Upper lobe of left lung (tissue), 6 donors: ENCODE measurements at regions not wholly inside any gene's neighbourhood (a gene's known extent, or its start where the extent isn't known, plus 50 kb on each side); places are given as distances from the start of the nearest gene placed in this dataset.

Experiments used
- ATAC-seq, 2 donors: fragments of 200-7000 bp; cut with Tn5 transposase; one replicate each; pipeline ENCODE4 v1.9.1; 2022; ENCODE audit warnings: mild to moderate bottlenecking in 2 of 2, moderate library complexity in 2 of 2; ENCODE audit not compliant: low FRiP score in 2 of 2
- DNase-seq, 2 donors: peaks; one replicate each; pipeline ENCODE4 v3.0.0-alpha.2; 2019 to 2020
- H3K27ac ChIP-seq, 4 donors: fragments of 200-600 bp; sonication (generic); one replicate each; pipeline ENCODE4 v1.5.1; 2016 to 2019
- H3K27me3 ChIP-seq, 4 donors: fragments of 200-600 bp; sonication (generic); one replicate each; pipeline ENCODE4 v1.5.1; 2017 to 2019
- H3K36me3 ChIP-seq, 4 donors: fragments of 200-600 bp; sonication (generic); one replicate each; pipeline ENCODE4 v1.5.1; 2016 to 2019
- H3K4me1 ChIP-seq, 4 donors: fragments of 200-600 bp; sonication (generic); one replicate each; pipeline ENCODE4 v1.5.1; 2018 to 2019
- H3K4me3 ChIP-seq, 4 donors: fragments of 200-600 bp; sonication (generic); one replicate each; pipeline ENCODE4 v1.5.1; 2017 to 2019; ENCODE audit warnings: mild to moderate bottlenecking in 2 of 4, moderate library complexity in 1 of 4
- H3K9me3 ChIP-seq, 4 donors: fragments of 200-600 bp; sonication (generic); one replicate each; pipeline ENCODE4 v1.5.1; 2018 to 2019
- CTCF ChIP-seq, 6 experiments: fragments of 450-650 bp in 4 of 6; fragments of 200-600 bp in 2 of 6; sonication (generic) in 2 of 6; IDR thresholded peaks; one replicate each; pipeline ENCODE4 v1.5.1; 2016 to 2019; ENCODE audit warnings: antibody characterized with exemption in 6 of 6
- EP300 ChIP-seq, 4 donors: sonication (generic); formaldehyde crosslinking; IDR thresholded peaks; one replicate each; pipeline ENCODE4 v1.5.1; 2017; ENCODE audit warnings: antibody characterized with exemption in 4 of 4, control low read depth in 2 of 4
- POLR2A ChIP-seq, 4 donors: fragments of 450-650 bp; IDR thresholded peaks; one replicate each; pipeline ENCODE4 v1.5.1; 2016 to 2017; ENCODE audit warnings: antibody characterized with exemption in 4 of 4, mild to moderate bottlenecking in 2 of 4
- POLR2AphosphoS5 ChIP-seq, 2 donors: sonication (generic); formaldehyde crosslinking; IDR thresholded peaks; one replicate each; pipeline ENCODE4 v1.5.1; 2017; ENCODE audit warnings: antibody characterized with exemption in 2 of 2
- WGBS, 2 donors: methylation state at CpG; one replicate each; pipeline ENCODE4 v1.1.5; 2017 to 2018; 5-methylcytosine and 5-hydroxymethylcytosine counted together
- donor health status: DM: no; HTN: no; CAD: no; lungs with moderate emphysema.
- donor health status: DM: no; HTN: yes; CAD: no; lungs with severe emphysema.

GRCh38 chr9:78778861-78779374, 482.0 kb downstream of the PSAT1 start:
- WGBS, 2 donors, result 52 to 65% methylated on average over 4 of the region's 4 CpGs
- ATAC-seq (no peak), DNase-seq (no peak)
- H3K27ac ChIP-seq, result no peak overlapping the region
- TF ChIP-seq CTCF (IDR thresholded peaks at IDR 0.05) (no peak), POLR2A (IDR thresholded peaks at IDR 0.05) (no peak), EP300 (IDR thresholded peaks at IDR 0.05) (no peak), POLR2AphosphoS5 (IDR thresholded peaks at IDR 0.05) (no peak)
- no peaks in the 10 kb centered on the region for H3K4me1 ChIP-seq
- no peaks in the 10 kb centered on the region for H3K9me3 ChIP-seq
- H3K4me3 ChIP-seq, result no peak overlapping the region
- H3K27me3 ChIP-seq, result no peaks in the 10 kb centered on the region
- no peaks in the 10 kb centered on the region for H3K36me3 ChIP-seq

- DNase-seq, result no peak
- no peaks in the 10 kb centered on the region for H3K9me3 ChIP-seq
- H3K36me3 ChIP-seq, result no peaks in the 10 kb centered on the region
- WGBS, 2 donors, result 94 to 95% methylated on average over 4 of the region's 4 CpGs
- H3K4me3 ChIP-seq, result no peak overlapping the region
- no peaks in the 10 kb centered on the region for H3K27me3 ChIP-seq
- no peak overlapping the region for H3K27ac ChIP-seq
- H3K4me1 ChIP-seq, result no peaks in the 10 kb centered on the region
- ATAC-seq, result no peak
- TF ChIP-seq POLR2A (IDR thresholded peaks at IDR 0.05), result no peak
- no peak for TF ChIP-seq CTCF (IDR thresholded peaks at IDR 0.05)
- no peak for TF ChIP-seq EP300 (IDR thresholded peaks at IDR 0.05)
- no peak for TF ChIP-seq POLR2AphosphoS5 (IDR thresholded peaks at IDR 0.05)
Measured at GRCh38 chr9:78781681-78782080, 484.8 kb downstream of the PSAT1 start.

- 72 to 94% methylated on average over 3 of the region's 3 CpGs for WGBS, 2 donors
- ATAC-seq, result no peak
- no peaks in the 10 kb centered on the region for H3K9me3 ChIP-seq
Measured at GRCh38 chr9:78782234-78782633, 485.3 kb downstream of the PSAT1 start.

GRCh38 chr9:78782858-78783257, 485.9 kb downstream of the PSAT1 start:
- Histone ChIP-seq H3K4me1 (no peaks in the 10 kb centered on the region), H3K4me3 (no peak overlapping the region), H3K9me3 (no peaks in the 10 kb centered on the region), H3K36me3 (no peaks in the 10 kb centered on the region), H3K27ac (no peak overlapping the region), H3K27me3 (no peaks in the 10 kb centered on the region)
- WGBS, 2 donors, result 90 to 94% methylated on average over 3 of the region's 3 CpGs
- ATAC-seq, result no peak
- TF ChIP-seq POLR2AphosphoS5 (IDR thresholded peaks at IDR 0.05) (no peak), POLR2A (IDR thresholded peaks at IDR 0.05) (no peak), EP300 (IDR thresholded peaks at IDR 0.05) (no peak), CTCF (IDR thresholded peaks at IDR 0.05) (no peak)
- DNase-seq, result no peak

More at GRCh38 chr9:78782234-78782633, 485.3 kb downstream of the PSAT1 start:
- H3K27me3 ChIP-seq, result no peaks in the 10 kb centered on the region
- H3K36me3 ChIP-seq, result no peaks in the 10 kb centered on the region
- H3K27ac ChIP-seq, result no peak overlapping the region
- no peak for DNase-seq
- no peaks in the 10 kb centered on the region for H3K4me1 ChIP-seq
- no peak for TF ChIP-seq EP300 (IDR thresholded peaks at IDR 0.05)
- no peak for TF ChIP-seq POLR2AphosphoS5 (IDR thresholded peaks at IDR 0.05)
- TF ChIP-seq CTCF (IDR thresholded peaks at IDR 0.05), result no peak
- TF ChIP-seq POLR2A (IDR thresholded peaks at IDR 0.05), result no peak
- H3K4me3 ChIP-seq, result no peak overlapping the region

GRCh38 chr9:78783743-78784142, 486.8 kb downstream of the PSAT1 start:
- Histone ChIP-seq H3K9me3 (no peaks in the 10 kb centered on the region), H3K27ac (no peak overlapping the region), H3K4me1 (no peaks in the 10 kb centered on the region), H3K4me3 (no peak overlapping the region), H3K27me3 (no peaks in the 10 kb centered on the region), H3K36me3 (no peaks in the 10 kb centered on the region)
- DNase-seq (no peak), ATAC-seq (no peak)
- TF ChIP-seq POLR2AphosphoS5 (IDR thresholded peaks at IDR 0.05) (no peak), POLR2A (IDR thresholded peaks at IDR 0.05) (no peak), CTCF (IDR thresholded peaks at IDR 0.05) (no peak), EP300 (IDR thresholded peaks at IDR 0.05) (no peak)
